ENCODE measurements at regions not wholly inside any gene's neighbourhood (a gene's known extent, or its start where the extent isn't known, plus 50 kb on each side); places are given as distances from the start of the nearest gene placed in this dataset.

GRCh38 chr16:75780669-75781068 is 54.4 kb upstream of the CPHXL start:
- H3K27me3 ChIP-seq (ENCODE audit: control insufficient read depth, insufficient read depth, low read length), result peaks cover 13% of the 10 kb centered on the region; the same call in 1 of the 2 replicates
- no peak overlapping the region for H3K27ac ChIP-seq (ENCODE audit: low read depth, low read length)
- H3K9me3 ChIP-seq (ENCODE audit: control insufficient read depth, insufficient read depth, low read depth, low read length), result no peaks in the 10 kb centered on the region
- no peak overlapping the region for H3K9ac ChIP-seq (ENCODE audit: low read length)
- H3K4me3 ChIP-seq (ENCODE audit: low read depth, low read length), result no peak overlapping the region
- H3K36me3 ChIP-seq (ENCODE audit: control insufficient read depth, insufficient read depth, low read length), result no peaks in the 10 kb centered on the region
- H3K4me1 ChIP-seq (ENCODE audit: control insufficient read depth, insufficient read depth, low read length), result no peaks in the 10 kb centered on the region

GRCh38 chr16:75781683-75782343 is 55.5 kb upstream of the CPHXL start:
- no peak overlapping the region for H3K9ac ChIP-seq (ENCODE audit: low read length)
- H3K4me3 ChIP-seq (ENCODE audit: low read depth, low read length), result no peak overlapping the region
- peaks cover 13% of the 10 kb centered on the region; the same call in 1 of the 2 replicates for H3K27me3 ChIP-seq (ENCODE audit: control insufficient read depth, insufficient read depth, low read length)
- H3K27ac ChIP-seq (ENCODE audit: low read depth, low read length), result no peak overlapping the region
- H3K9me3 ChIP-seq (ENCODE audit: control insufficient read depth, insufficient read depth, low read depth, low read length), result no peaks in the 10 kb centered on the region
- no peaks in the 10 kb centered on the region for H3K4me1 ChIP-seq (ENCODE audit: control insufficient read depth, insufficient read depth, low read length)
- no peaks in the 10 kb centered on the region for H3K36me3 ChIP-seq (ENCODE audit: control insufficient read depth, insufficient read depth, low read length)

- H3K36me3 ChIP-seq (ENCODE audit: control insufficient read depth, insufficient read depth, low read length), result no peaks in the 10 kb centered on the region
- H3K27ac ChIP-seq (ENCODE audit: low read depth, low read length), result no peak overlapping the region
- H3K9ac ChIP-seq (ENCODE audit: low read length), result no peak overlapping the region
- H3K27me3 ChIP-seq (ENCODE audit: control insufficient read depth, insufficient read depth, low read length), result no peaks in the 10 kb centered on the region; the same call in 1 of the 2 replicates
- H3K4me3 ChIP-seq (ENCODE audit: low read depth, low read length), result no peak overlapping the region
- H3K9me3 ChIP-seq (ENCODE audit: control insufficient read depth, insufficient read depth, low read depth, low read length), result no peaks in the 10 kb centered on the region
- no peaks in the 10 kb centered on the region for H3K4me1 ChIP-seq (ENCODE audit: control insufficient read depth, insufficient read depth, low read length)
These were observed 61.1 kb upstream of the CPHXL start for GRCh38 chr16:75787440-75787839.

- Histone ChIP-seq H3K9me3 (ENCODE audit: control insufficient read depth, insufficient read depth, low read depth, low read length) (no peaks in the 10 kb centered on the region), H3K36me3 (ENCODE audit: control insufficient read depth, insufficient read depth, low read length) (no peaks in the 10 kb centered on the region), H3K4me3 (ENCODE audit: low read depth, low read length) (no peak overlapping the region), H3K27ac (ENCODE audit: low read depth, low read length) (no peak overlapping the region), H3K4me1 (ENCODE audit: control insufficient read depth, insufficient read depth, low read length) (no peaks in the 10 kb centered on the region), H3K27me3 (ENCODE audit: control insufficient read depth, insufficient read depth, low read length) (no peaks in the 10 kb centered on the region; the same call in 1 of the 2 replicates), H3K9ac (ENCODE audit: low read length) (no peak overlapping the region)
These were observed 62.9 kb upstream of the CPHXL start for GRCh38 chr16:75789237-75789636.

GRCh38 chr16:75792771-75793492 is 66.6 kb upstream of the CPHXL start:
- Histone ChIP-seq H3K4me1 (ENCODE audit: control insufficient read depth, insufficient read depth, low read length) (no peaks in the 10 kb centered on the region), H3K27ac (ENCODE audit: low read depth, low read length) (no peak overlapping the region), H3K36me3 (ENCODE audit: control insufficient read depth, insufficient read depth, low read length) (no peaks in the 10 kb centered on the region), H3K27me3 (ENCODE audit: control insufficient read depth, insufficient read depth, low read length) (no peaks in the 10 kb centered on the region), H3K9me3 (ENCODE audit: control insufficient read depth, insufficient read depth, low read depth, low read length) (no peaks in the 10 kb centered on the region), H3K4me3 (ENCODE audit: low read depth, low read length) (no peak overlapping the region), H3K9ac (ENCODE audit: low read length) (no peak overlapping the region)

GRCh38 chr16:75793641-75794040 is 67.4 kb upstream of the CPHXL start:
- no peaks in the 10 kb centered on the region for H3K36me3 ChIP-seq (ENCODE audit: control insufficient read depth, insufficient read depth, low read length)
- no peak overlapping the region for H3K27ac ChIP-seq (ENCODE audit: low read depth, low read length)
- no peaks in the 10 kb centered on the region for H3K4me1 ChIP-seq (ENCODE audit: control insufficient read depth, insufficient read depth, low read length)
- no peaks in the 10 kb centered on the region for H3K9me3 ChIP-seq (ENCODE audit: control insufficient read depth, insufficient read depth, low read depth, low read length)
- H3K4me3 ChIP-seq (ENCODE audit: low read depth, low read length), result no peak overlapping the region
- H3K9ac ChIP-seq (ENCODE audit: low read length), result no peak overlapping the region
- H3K27me3 ChIP-seq (ENCODE audit: control insufficient read depth, insufficient read depth, low read length), result no peaks in the 10 kb centered on the region

- Histone ChIP-seq H3K9me3 (ENCODE audit: control insufficient read depth, insufficient read depth, low read depth, low read length) (no peaks in the 10 kb centered on the region), H3K9ac (ENCODE audit: low read length) (no peak overlapping the region), H3K27ac (ENCODE audit: low read depth, low read length) (no peak overlapping the region), H3K27me3 (ENCODE audit: control insufficient read depth, insufficient read depth, low read length) (no peaks in the 10 kb centered on the region), H3K4me3 (ENCODE audit: low read depth, low read length) (no peak overlapping the region), H3K4me1 (ENCODE audit: control insufficient read depth, insufficient read depth, low read length) (no peaks in the 10 kb centered on the region), H3K36me3 (ENCODE audit: control insufficient read depth, insufficient read depth, low read length) (no peaks in the 10 kb centered on the region)
These were observed 68.1 kb upstream of the CPHXL start for GRCh38 chr16:75794426-75794825.

- H3K4me1 ChIP-seq (ENCODE audit: control insufficient read depth, insufficient read depth, low read length), result no peaks in the 10 kb centered on the region
These were observed 72.4 kb upstream of the CPHXL start for GRCh38 chr16:75798714-75799113.

GRCh38 chr16:75801307-75801706 is 75.0 kb upstream of the CPHXL start:
- Histone ChIP-seq H3K4me1 (ENCODE audit: control insufficient read depth, insufficient read depth, low read length) (no peaks in the 10 kb centered on the region), H3K9me3 (ENCODE audit: control insufficient read depth, insufficient read depth, low read depth, low read length) (no peaks in the 10 kb centered on the region), H3K36me3 (ENCODE audit: control insufficient read depth, insufficient read depth, low read length) (no peaks in the 10 kb centered on the region), H3K4me3 (ENCODE audit: low read depth, low read length) (no peak overlapping the region), H3K27ac (ENCODE audit: low read depth, low read length) (no peak overlapping the region), H3K27me3 (ENCODE audit: control insufficient read depth, insufficient read depth, low read length) (peaks cover 11% of the 10 kb centered on the region; the same call in 1 of the 2 replicates), H3K9ac (ENCODE audit: low read length) (no peak overlapping the region)

More at GRCh38 chr16:75798714-75799113, 72.4 kb upstream of the CPHXL start:
- Histone ChIP-seq H3K9me3 (ENCODE audit: control insufficient read depth, insufficient read depth, low read depth, low read length) (no peaks in the 10 kb centered on the region), H3K36me3 (ENCODE audit: control insufficient read depth, insufficient read depth, low read length) (no peaks in the 10 kb centered on the region), H3K27me3 (ENCODE audit: control insufficient read depth, insufficient read depth, low read length) (no peaks in the 10 kb centered on the region), H3K27ac (ENCODE audit: low read depth, low read length) (no peak overlapping the region), H3K9ac (ENCODE audit: low read length) (no peak overlapping the region), H3K4me3 (ENCODE audit: low read depth, low read length) (no peak overlapping the region)

- Histone ChIP-seq H3K9ac (ENCODE audit: low read length) (no peak overlapping the region), H3K27ac (ENCODE audit: low read depth, low read length) (no peak overlapping the region), H3K27me3 (ENCODE audit: control insufficient read depth, insufficient read depth, low read length) (peaks cover 13% of the 10 kb centered on the region; the same call in 1 of the 2 replicates), H3K4me3 (ENCODE audit: low read depth, low read length) (no peak overlapping the region), H3K36me3 (ENCODE audit: control insufficient read depth, insufficient read depth, low read length) (no peaks in the 10 kb centered on the region), H3K4me1 (ENCODE audit: control insufficient read depth, insufficient read depth, low read length) (no peaks in the 10 kb centered on the region), H3K9me3 (ENCODE audit: control insufficient read depth, insufficient read depth, low read depth, low read length) (no peaks in the 10 kb centered on the region)
These were observed 77.5 kb upstream of the CPHXL start for GRCh38 chr16:75803753-75804152.

GRCh38 chr16:75804368-75804767 is 78.1 kb upstream of the CPHXL start:
- Histone ChIP-seq H3K9me3 (ENCODE audit: control insufficient read depth, insufficient read depth, low read depth, low read length) (no peaks in the 10 kb centered on the region), H3K27me3 (ENCODE audit: control insufficient read depth, insufficient read depth, low read length) (peaks cover 16% of the 10 kb centered on the region; the same call in 1 of the 2 replicates), H3K9ac (ENCODE audit: low read length) (no peak overlapping the region), H3K4me1 (ENCODE audit: control insufficient read depth, insufficient read depth, low read length) (no peaks in the 10 kb centered on the region), H3K4me3 (ENCODE audit: low read depth, low read length) (no peak overlapping the region), H3K36me3 (ENCODE audit: control insufficient read depth, insufficient read depth, low read length) (no peaks in the 10 kb centered on the region), H3K27ac (ENCODE audit: low read depth, low read length) (no peak overlapping the region)

Data from HUES6 (cell line).